Neural crest cell (in vitro differentiated cells): ENCODE measurements at regions not wholly inside any gene's neighbourhood (a gene's known extent, or its start where the extent isn't known, plus 50 kb on each side); places are given as distances from the start of the nearest gene placed in this dataset.

ENCODE experiments used
- DNase-seq: peaks from one replicate; pipeline ENCODE4 v3.0.0; 2021; ENCODE audit warnings: low read depth, mixed read lengths, low spot score
- H3K27ac Mint-ChIP-seq: one replicate; pipeline ENCODE4 v1.8.0; 2021; ENCODE audit warnings: mild to moderate bottlenecking, mixed read lengths; ENCODE audit not compliant: unreplicated experiment
- H3K27me3 Mint-ChIP-seq: 2 replicates; pipeline ENCODE4 v1.8.0; 2021; ENCODE audit warnings: low read depth, mild to moderate bottlenecking, mixed read lengths
- H3K36me3 Mint-ChIP-seq: 2 replicates; pipeline ENCODE4 v1.8.0; 2021; ENCODE audit warnings: low read depth, mild to moderate bottlenecking, mixed read lengths
- H3K4me1 Mint-ChIP-seq: 2 replicates; pipeline ENCODE4 v1.8.0; 2021; ENCODE audit warnings: mixed read lengths
- H3K4me3 Mint-ChIP-seq: one replicate; pipeline ENCODE4 v1.8.0; 2021; ENCODE audit warnings: mild to moderate bottlenecking, mixed read lengths
- H3K9me3 Mint-ChIP-seq: 2 replicates; pipeline ENCODE4 v1.8.0; 2021; ENCODE audit warnings: mixed read lengths
- CTCF ChIP-seq: fragments of 200-600 bp; sonication (generic); conservative IDR thresholded peaks from 2 replicates; pipeline ENCODE4 v1.5.0; 2021; ENCODE audit warnings: antibody characterized with exemption, mild to moderate bottlenecking

DNA sequence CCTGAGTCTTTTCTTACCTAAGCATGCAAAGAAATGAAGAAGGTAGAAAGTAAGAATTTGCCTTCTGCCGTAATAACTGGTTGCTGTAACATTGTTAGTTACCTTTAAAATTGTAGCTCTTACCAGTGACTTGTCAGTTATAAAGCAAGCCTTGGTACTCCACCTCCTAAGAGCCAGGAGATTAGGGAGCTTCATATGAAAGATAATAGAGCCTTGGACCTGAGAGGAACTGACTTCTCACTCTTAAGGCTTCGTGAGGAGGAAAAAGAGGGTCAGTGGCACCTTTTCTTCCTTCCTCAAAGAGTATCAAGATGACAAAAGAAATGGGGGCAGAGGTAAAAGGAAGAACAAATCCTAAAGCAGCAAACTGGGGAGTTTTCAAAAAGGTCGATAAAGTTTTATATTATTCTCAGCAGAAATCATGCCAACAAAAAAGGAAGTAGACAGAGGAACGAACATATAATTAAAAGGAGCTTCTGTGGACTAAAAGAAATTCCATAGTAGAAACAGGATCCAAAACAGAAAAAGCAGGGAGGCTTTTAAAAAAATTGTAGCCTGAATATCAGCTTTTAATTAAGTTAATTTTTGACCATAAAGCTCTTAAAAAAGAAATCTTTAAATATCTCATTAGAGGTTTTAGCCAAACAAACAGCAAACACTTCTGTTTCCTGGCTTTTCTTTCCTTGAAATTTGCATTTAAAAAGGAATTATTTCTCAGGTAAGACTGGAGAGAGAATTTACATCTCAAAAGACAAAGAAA is 847.1 kb upstream of the ALCAM start:
- Mint-ChIP-seq H3K27me3 (no peaks in the 10 kb centered on the region), H3K36me3 (no peaks in the 10 kb centered on the region), H3K9me3 (peaks cover 6% of the 10 kb centered on the region), H3K4me3 (no peak overlapping the region), H3K27ac (no peak overlapping the region), H3K4me1 (no peaks in the 10 kb centered on the region)
- no peak for TF ChIP-seq CTCF
- no peak for DNase-seq

DNA sequence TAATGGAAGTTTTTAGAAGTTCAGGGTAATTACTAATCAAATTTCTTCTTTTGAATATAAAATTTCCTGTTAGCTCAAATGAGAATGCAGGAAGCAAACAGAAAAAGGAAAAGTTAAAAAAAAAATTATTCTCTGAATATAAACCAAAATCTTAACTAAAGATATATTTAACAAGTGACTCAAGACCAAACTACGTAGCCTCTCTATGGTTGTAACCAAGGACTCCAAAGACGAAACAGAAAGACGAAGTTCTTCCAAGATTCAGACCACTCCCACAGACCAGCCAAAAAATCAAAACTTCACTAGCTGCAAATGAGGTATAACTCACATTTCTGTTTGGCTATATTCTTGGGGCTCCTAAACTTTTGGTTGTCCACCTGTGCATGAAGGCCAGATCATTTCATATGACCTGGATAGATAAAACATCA is 846.5 kb upstream of the ALCAM start:
- no peaks in the 10 kb centered on the region for H3K4me1 Mint-ChIP-seq

GRCh38 chr3:104521606-104522336 is 844.9 kb upstream of the ALCAM start:
- H3K9me3 Mint-ChIP-seq: peaks cover 6% of the 10 kb centered on the region
- no peak overlapping the region for H3K27ac Mint-ChIP-seq
- H3K27me3 Mint-ChIP-seq: no peaks in the 10 kb centered on the region
- DNase-seq: no peak
- H3K4me1 Mint-ChIP-seq: no peaks in the 10 kb centered on the region
- H3K4me3 Mint-ChIP-seq: no peak overlapping the region
- no peaks in the 10 kb centered on the region for H3K36me3 Mint-ChIP-seq
- TF ChIP-seq CTCF: no peak

More for the DNA sequence above, 846.5 kb upstream of the ALCAM start:
- DNase-seq: no peak
- no peak overlapping the region for H3K4me3 Mint-ChIP-seq
- no peaks in the 10 kb centered on the region for H3K27me3 Mint-ChIP-seq
- H3K36me3 Mint-ChIP-seq: no peaks in the 10 kb centered on the region
- H3K9me3 Mint-ChIP-seq: peaks cover 6% of the 10 kb centered on the region
- no peak overlapping the region for H3K27ac Mint-ChIP-seq
- TF ChIP-seq CTCF: no peak

GRCh38 chr3:104523136-104523535 is 843.6 kb upstream of the ALCAM start:
- no peaks in the 10 kb centered on the region for H3K27me3 Mint-ChIP-seq
- no peak overlapping the region for H3K4me3 Mint-ChIP-seq
- H3K36me3 Mint-ChIP-seq: no peaks in the 10 kb centered on the region
- TF ChIP-seq CTCF: no peak
- H3K27ac Mint-ChIP-seq: no peak overlapping the region
- no peak for DNase-seq
- H3K4me1 Mint-ChIP-seq: no peaks in the 10 kb centered on the region
- peaks cover 6% of the 10 kb centered on the region for H3K9me3 Mint-ChIP-seq

DNA sequence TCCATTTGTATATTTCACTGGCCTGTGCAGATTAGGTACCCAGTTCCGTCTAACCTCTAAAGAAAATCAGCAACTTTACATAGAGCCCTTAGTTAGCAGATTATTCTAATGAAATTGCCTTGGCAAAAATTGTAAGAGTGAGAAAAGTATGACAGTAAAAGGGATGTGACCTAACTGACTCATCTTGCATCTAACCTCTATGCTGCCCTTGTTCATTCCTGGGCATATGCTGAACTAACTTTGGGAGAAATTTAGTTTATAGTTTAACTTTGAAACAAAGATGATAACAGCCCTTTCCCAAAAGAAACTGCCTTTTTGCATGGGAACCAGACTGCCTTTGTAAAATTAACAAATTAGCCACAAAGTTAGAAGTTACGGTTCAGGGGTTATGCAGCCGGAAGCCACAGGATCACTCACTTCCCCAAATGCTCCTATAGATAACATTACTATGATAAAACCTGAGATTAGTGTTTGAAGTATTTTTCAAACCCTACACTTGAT is 839.8 kb upstream of the ALCAM start:
- H3K27me3 Mint-ChIP-seq: no peaks in the 10 kb centered on the region
- H3K4me3 Mint-ChIP-seq: no peak overlapping the region
- H3K27ac Mint-ChIP-seq: no peak overlapping the region
- peaks cover 4% of the 10 kb centered on the region for H3K36me3 Mint-ChIP-seq
- no peak for DNase-seq
- no peaks in the 10 kb centered on the region for H3K4me1 Mint-ChIP-seq
- no peak for TF ChIP-seq CTCF
- peaks cover 5% of the 10 kb centered on the region for H3K9me3 Mint-ChIP-seq
